HT1080 (cell line): ENCODE measurements at regions not wholly inside any gene's neighbourhood (a gene's known extent, or its start where the extent isn't known, plus 50 kb on each side); places are given as distances from the start of the nearest gene placed in this dataset.

Experiments
- DNase-seq: peaks from one replicate; pipeline ENCODE4 v3.0.0-alpha.2; 2015; ENCODE audit warnings: low read depth

GRCh38 chr2:3065928-3066327, 311.7 kb downstream of the EIPR1 start:
- no peak for DNase-seq

- no peak for DNase-seq
These were observed 314.9 kb downstream of the EIPR1 start for GRCh38 chr2:3062476-3063260.

- no peak for DNase-seq
These were observed 317.6 kb downstream of the EIPR1 start for GRCh38 chr2:3060049-3060448.

GRCh38 chr2:3059141-3059925, 318.3 kb downstream of the EIPR1 start:
- DNase-seq = no peak

- DNase-seq = no peak
These were observed 323.6 kb downstream of the EIPR1 start for GRCh38 chr2:3054066-3054465.

GRCh38 chr2:3051266-3051665, 326.4 kb downstream of the EIPR1 start:
- no peak for DNase-seq

GRCh38 chr2:3046170-3046865, 331.3 kb downstream of the EIPR1 start:
- DNase-seq = no peak

- no peak for DNase-seq
These were observed 332.2 kb downstream of the EIPR1 start for GRCh38 chr2:3045318-3045921.

- no peak for DNase-seq
These were observed 332.9 kb downstream of the EIPR1 start for GRCh38 chr2:3044587-3045317.

- DNase-seq = no peak
These were observed 333.9 kb downstream of the EIPR1 start for GRCh38 chr2:3043726-3044125.

GRCh38 chr2:3042601-3043585, 334.7 kb downstream of the EIPR1 start:
- no peak for DNase-seq

- DNase-seq = no peak
These were observed 335.6 kb downstream of the EIPR1 start for GRCh38 chr2:3041841-3042600.

- DNase-seq = no peak
These were observed 336.4 kb downstream of the EIPR1 start for GRCh38 chr2:3041246-3041645.

GRCh38 chr2:3040496-3041140, 337.0 kb downstream of the EIPR1 start:
- no peak for DNase-seq

GRCh38 chr2:3040066-3040428, 337.6 kb downstream of the EIPR1 start:
- no peak for DNase-seq

- DNase-seq = no peak
These were observed 338.2 kb downstream of the EIPR1 start for GRCh38 chr2:3039188-3040065.

GRCh38 chr2:3038636-3039035, 339.0 kb downstream of the EIPR1 start:
- no peak for DNase-seq
